T47D (cell line): ENCODE measurements at regions not wholly inside any gene's neighbourhood (a gene's known extent, or its start where the extent isn't known, plus 50 kb on each side); places are given as distances from the start of the nearest gene placed in this dataset.

Experiments
- DNase-seq, 2 experiments: peaks; one replicate each; pipeline versions ENCODE4 v3.0.0 to v3.0.0-alpha.2; 2011 to 2012; ENCODE audit warnings: low read depth in 1 of 2, low spot score in 1 of 2
- JUND ChIP-seq: IDR thresholded peaks from 2 replicates; pipeline ENCODE4 v1.6.1; 2012; ENCODE audit warnings: low read depth
- in situ Hi-C: cut with HindIII; loops from 2 replicates; pipeline ENCODE4 v1.10.0; 2016; ENCODE audit warnings: low sequenced_read_pairs, low pct_unique_long_range_greater_than_20kb

GRCh38 chr6:80449726-80450125 lies 343.3 kb downstream of the BCKDHB start:
- no peak for DNase-seq
- in situ Hi-C loops: no loop called here
- no peak for TF ChIP-seq JUND

- TF ChIP-seq JUND: no peak
- in situ Hi-C loops: no loop called here
- no peak for DNase-seq
Observed at GRCh38 chr6:80446454-80447045, 340.1 kb downstream of the BCKDHB start.

GRCh38 chr6:80445751-80446150 lies 339.3 kb downstream of the BCKDHB start:
- DNase-seq: no peak
- no peak for TF ChIP-seq JUND
- in situ Hi-C loops: no loop called here

GRCh38 chr6:80442366-80442765 lies 335.9 kb downstream of the BCKDHB start:
- in situ Hi-C loops: no loop called here
- no peak for DNase-seq
- TF ChIP-seq JUND: no peak

- in situ Hi-C loops: no loop called here
- no peak for DNase-seq
- no peak for TF ChIP-seq JUND
Observed at GRCh38 chr6:80441131-80441530, 334.7 kb downstream of the BCKDHB start.

- no peak for DNase-seq
- no peak for TF ChIP-seq JUND
- in situ Hi-C loops: no loop called here
Observed at GRCh38 chr6:80440496-80441115, 334.1 kb downstream of the BCKDHB start.

GRCh38 chr6:80439721-80440470 lies 333.4 kb downstream of the BCKDHB start:
- TF ChIP-seq JUND: no peak
- no peak for DNase-seq
- in situ Hi-C loops: no loop called here

GRCh38 chr6:80438772-80439171 lies 332.3 kb downstream of the BCKDHB start:
- in situ Hi-C loops: no loop called here
- TF ChIP-seq JUND: no peak
- DNase-seq: no peak

- TF ChIP-seq JUND: no peak
- in situ Hi-C loops: no loop called here
- no peak for DNase-seq
Observed at GRCh38 chr6:80437801-80438200, 331.3 kb downstream of the BCKDHB start.

- in situ Hi-C loops: no loop called here
- no peak for DNase-seq
- no peak for TF ChIP-seq JUND
Observed at GRCh38 chr6:80437221-80437620, 330.8 kb downstream of the BCKDHB start.

- no peak for DNase-seq
- TF ChIP-seq JUND: no peak
- in situ Hi-C loops: no loop called here
Observed at GRCh38 chr6:80436663-80437062, 330.2 kb downstream of the BCKDHB start.

- in situ Hi-C loops: no loop called here
- TF ChIP-seq JUND: no peak
- no peak for DNase-seq
Observed at GRCh38 chr6:80435457-80435856, 329.0 kb downstream of the BCKDHB start.

GRCh38 chr6:80434691-80435350 lies 328.4 kb downstream of the BCKDHB start:
- TF ChIP-seq JUND: no peak
- no peak for DNase-seq
- in situ Hi-C loops: no loop called here
